Neural progenitor cell (in vitro differentiated cells): ENCODE measurements at regions not wholly inside any gene's neighbourhood (a gene's known extent, or its start where the extent isn't known, plus 50 kb on each side); places are given as distances from the start of the nearest gene placed in this dataset.

ENCODE experiments used
- DNase-seq: peaks from one replicate; pipeline ENCODE4 v3.0.0-alpha.2; 2016; ENCODE audit warnings: low spot score
- H2AFZ ChIP-seq: fragments of 200-600 bp; sonication (generic); replicated peaks from 2 replicates; pipeline ENCODE4 v1.6.1; 2016; ENCODE audit warnings: antibody characterized with exemption
- H3F3A ChIP-seq: fragments of 200-600 bp; sonication (generic); 2 replicates; pipeline ENCODE4 v1.6.1; 2016; ENCODE audit warnings: antibody characterized with exemption, low read depth
- H3K27ac ChIP-seq: fragments of 200-600 bp; sonication (generic); 2 replicates; pipeline ENCODE4 v1.5.1; 2016; ENCODE audit warnings: mild to moderate bottlenecking
- H3K27me3 ChIP-seq: fragments of 200-600 bp; sonication (generic); 2 replicates; pipeline ENCODE4 v1.6.1; 2016; ENCODE audit warnings: mild to moderate bottlenecking, moderate library complexity
- H3K36me3 ChIP-seq: fragments of 200-600 bp; sonication (generic); 2 replicates; pipeline ENCODE4 v1.5.1; 2016
- H3K4me1 ChIP-seq: fragments of 200-600 bp; sonication (generic); 2 replicates; pipeline ENCODE4 v1.6.1; 2016; ENCODE audit warnings: mixed run types
- H3K4me2 ChIP-seq: fragments of 200-600 bp; sonication (generic); 2 replicates; pipeline ENCODE4 v1.6.1; 2016
- H3K4me3 ChIP-seq: fragments of 200-600 bp; sonication (generic); 2 replicates; pipeline ENCODE4 v1.5.1; 2016
- H3K79me2 ChIP-seq: fragments of 200-600 bp; sonication (generic); 2 replicates; pipeline ENCODE4 v1.6.1; 2016; ENCODE audit warnings: low read depth
- H3K9ac ChIP-seq: fragments of 200-600 bp; sonication (generic); 2 replicates; pipeline ENCODE4 v1.6.1; 2016
- H3K9me3 ChIP-seq: fragments of 200-600 bp; sonication (generic); 2 replicates; pipeline ENCODE4 v1.5.1; 2016; ENCODE audit warnings: low read depth
- H4K20me1 ChIP-seq: fragments of 200-600 bp; sonication (generic); 2 replicates; pipeline ENCODE4 v1.6.1; 2016; ENCODE audit warnings: low read depth
- H3K27ac Mint-ChIP-seq: 3 replicates; pipeline ENCODE4 v1.8.0; 2021; ENCODE audit warnings: mixed read lengths
- H3K27me3 Mint-ChIP-seq: 2 replicates; pipeline ENCODE4 v1.8.0; 2022; ENCODE audit warnings: low read depth, mild to moderate bottlenecking, inconsistent platforms, moderate library complexity, mixed read lengths; ENCODE audit not compliant: insufficient read depth
- H3K36me3 Mint-ChIP-seq: 3 replicates; pipeline ENCODE4 v1.8.0; 2021; ENCODE audit warnings: mixed read lengths
- H3K4me1 Mint-ChIP-seq: 3 replicates; pipeline ENCODE4 v1.8.0; 2021; ENCODE audit warnings: mixed read lengths
- H3K4me3 Mint-ChIP-seq: 3 replicates; pipeline ENCODE4 v1.8.0; 2021; ENCODE audit warnings: mild to moderate bottlenecking, moderate library complexity, mixed read lengths
- H3K9me3 Mint-ChIP-seq: 3 replicates; pipeline ENCODE4 v1.8.0; 2020; ENCODE audit warnings: mixed read lengths
- CTCF ChIP-seq: fragments of 200-600 bp; sonication (generic); IDR thresholded peaks from 2 replicates; pipeline ENCODE4 v1.5.1; 2017; ENCODE audit warnings: antibody characterized with exemption, mild to moderate bottlenecking
- EZH2 ChIP-seq: fragments of 200-600 bp; sonication (generic); IDR thresholded peaks from 2 replicates; pipeline ENCODE4 v1.6.1; 2017; ENCODE audit warnings: antibody characterized with exemption, mild to moderate bottlenecking, moderate library complexity
- EZH2phosphoT487 ChIP-seq: fragments of 200-600 bp; sonication (generic); IDR thresholded peaks from 2 replicates; pipeline ENCODE4 v1.6.1; 2017; ENCODE audit warnings: antibody characterized with exemption

- peaks cover 8% of the 10 kb centered on the region for H3K27me3 Mint-ChIP-seq
- H2AFZ ChIP-seq = no peak overlapping the region
- H3F3A ChIP-seq = no peaks in the 10 kb centered on the region
- H3K27ac ChIP-seq = no peak overlapping the region
- no peak overlapping the region for H3K4me2 ChIP-seq
- H4K20me1 ChIP-seq = no peaks in the 10 kb centered on the region
- H3K36me3 ChIP-seq = no peaks in the 10 kb centered on the region
- no peaks in the 10 kb centered on the region for H3K4me1 ChIP-seq
- no peaks in the 10 kb centered on the region for H3K27me3 ChIP-seq
- H3K36me3 Mint-ChIP-seq = no peaks in the 10 kb centered on the region
- H3K27ac Mint-ChIP-seq = no peak overlapping the region
- H3K9ac ChIP-seq = no peak overlapping the region
- no peak overlapping the region for H3K4me3 ChIP-seq
- DNase-seq = no peak
- H3K4me3 Mint-ChIP-seq = no peak overlapping the region
- H3K79me2 ChIP-seq = no peaks in the 10 kb centered on the region
- H3K9me3 Mint-ChIP-seq = peaks cover 56% of the 10 kb centered on the region
- TF ChIP-seq EZH2phosphoT487 (no peak), CTCF (no peak)
- peaks cover 6% of the 10 kb centered on the region for H3K9me3 ChIP-seq
- no peaks in the 10 kb centered on the region for H3K4me1 Mint-ChIP-seq
Measured at GRCh38 chr14:105839425-105840265, 313.3 kb downstream of the TMEM121 start.

GRCh38 chr14:105840266-105841021 is 314.1 kb downstream of the TMEM121 start:
- Mint-ChIP-seq H3K27me3 (peaks cover 5% of the 10 kb centered on the region), H3K4me1 (no peaks in the 10 kb centered on the region), H3K4me3 (no peak overlapping the region), H3K9me3 (peaks cover 56% of the 10 kb centered on the region), H3K27ac (no peak overlapping the region), H3K36me3 (no peaks in the 10 kb centered on the region)
- no peak overlapping the region for H3K27ac ChIP-seq
- no peaks in the 10 kb centered on the region for H3K4me1 ChIP-seq
- no peak overlapping the region for H2AFZ ChIP-seq
- no peak for TF ChIP-seq EZH2phosphoT487
- TF ChIP-seq CTCF = no peak
- TF ChIP-seq EZH2 = no peak
- no peak overlapping the region for H3K4me3 ChIP-seq
- H3K27me3 ChIP-seq = no peaks in the 10 kb centered on the region
- H3K79me2 ChIP-seq = no peaks in the 10 kb centered on the region
- H3K4me2 ChIP-seq = no peak overlapping the region
- no peak overlapping the region for H3K9ac ChIP-seq
- H4K20me1 ChIP-seq = no peaks in the 10 kb centered on the region
- DNase-seq = no peak
- H3K9me3 ChIP-seq = peaks cover 6% of the 10 kb centered on the region
- no peaks in the 10 kb centered on the region for H3F3A ChIP-seq
- no peaks in the 10 kb centered on the region for H3K36me3 ChIP-seq

- Mint-ChIP-seq H3K27me3 (peaks cover 5% of the 10 kb centered on the region), H3K27ac (no peak overlapping the region), H3K4me1 (no peaks in the 10 kb centered on the region), H3K36me3 (no peaks in the 10 kb centered on the region), H3K4me3 (no peak overlapping the region), H3K9me3 (peaks cover 52% of the 10 kb centered on the region)
- Histone ChIP-seq H2AFZ (no peak overlapping the region), H3F3A (no peaks in the 10 kb centered on the region), H3K4me2 (no peak overlapping the region), H3K9me3 (peaks cover 6% of the 10 kb centered on the region), H3K27me3 (no peaks in the 10 kb centered on the region), H4K20me1 (no peaks in the 10 kb centered on the region), H3K79me2 (no peaks in the 10 kb centered on the region), H3K4me1 (no peaks in the 10 kb centered on the region), H3K9ac (no peak overlapping the region), H3K4me3 (no peak overlapping the region), H3K36me3 (no peaks in the 10 kb centered on the region), H3K27ac (no peak overlapping the region)
- DNase-seq = no peak
- TF ChIP-seq CTCF (no peak), EZH2 (no peak), EZH2phosphoT487 (no peak)
Measured at GRCh38 chr14:105841022-105842009, 314.9 kb downstream of the TMEM121 start.
